Jurkat, Clone E6-1 (cell line): ENCODE measurements at regions not wholly inside any gene's neighbourhood (a gene's known extent, or its start where the extent isn't known, plus 50 kb on each side); places are given as distances from the start of the nearest gene placed in this dataset.

Experiments
- DNase-seq: peaks from one replicate; pipeline ENCODE4 v3.0.0-alpha.2; 2011; ENCODE audit warnings: low read depth, low spot score
- H3K4me3 ChIP-seq: 2 replicates; pipeline ENCODE4 v1.5.1; 2011; ENCODE audit warnings: mild to moderate bottlenecking, low read length, control low read depth, moderate library complexity

GRCh38 chr15:39216816-39217215, 364.1 kb upstream of the THBS1 start:
- no peak for DNase-seq
- H3K4me3 ChIP-seq, result no peak overlapping the region

- DNase-seq, result no peak
- no peak overlapping the region for H3K4me3 ChIP-seq
Observed at GRCh38 chr15:39219608-39220007, 361.3 kb upstream of the THBS1 start.

- H3K4me3 ChIP-seq, result no peak overlapping the region
- no peak for DNase-seq
Observed at GRCh38 chr15:39226169-39226937, 354.5 kb upstream of the THBS1 start.

GRCh38 chr15:39227001-39227400, 353.9 kb upstream of the THBS1 start:
- no peak for DNase-seq
- no peak overlapping the region for H3K4me3 ChIP-seq

- DNase-seq, result no peak
- no peak overlapping the region for H3K4me3 ChIP-seq
Observed at GRCh38 chr15:39228889-39229288, 352.0 kb upstream of the THBS1 start.

GRCh38 chr15:39230205-39230907, 350.5 kb upstream of the THBS1 start:
- H3K4me3 ChIP-seq, result no peak overlapping the region
- DNase-seq, result no peak

GRCh38 chr15:39230908-39231285, 350.0 kb upstream of the THBS1 start:
- H3K4me3 ChIP-seq, result no peak overlapping the region
- DNase-seq, result no peak

- H3K4me3 ChIP-seq, result no peak overlapping the region
- DNase-seq, result no peak
Observed at GRCh38 chr15:39232512-39232911, 348.4 kb upstream of the THBS1 start.

- H3K4me3 ChIP-seq, result no peak overlapping the region
- no peak for DNase-seq
Observed at GRCh38 chr15:39235084-39235795, 345.6 kb upstream of the THBS1 start.

GRCh38 chr15:39236375-39236774, 344.5 kb upstream of the THBS1 start:
- DNase-seq, result no peak
- no peak overlapping the region for H3K4me3 ChIP-seq

GRCh38 chr15:39238443-39238842, 342.4 kb upstream of the THBS1 start:
- DNase-seq, result no peak
- H3K4me3 ChIP-seq, result no peak overlapping the region

- DNase-seq, result no peak
- no peak overlapping the region for H3K4me3 ChIP-seq
Observed at GRCh38 chr15:39239562-39239961, 341.3 kb upstream of the THBS1 start.

- DNase-seq, result no peak
- H3K4me3 ChIP-seq, result no peak overlapping the region
Observed at GRCh38 chr15:39242345-39242744, 338.5 kb upstream of the THBS1 start.

GRCh38 chr15:39243396-39243795, 337.5 kb upstream of the THBS1 start:
- H3K4me3 ChIP-seq, result no peak overlapping the region
- no peak for DNase-seq

- H3K4me3 ChIP-seq, result no peak overlapping the region
- DNase-seq, result no peak
Observed at GRCh38 chr15:39244776-39245175, 336.1 kb upstream of the THBS1 start.

GRCh38 chr15:39246523-39246922, 334.4 kb upstream of the THBS1 start:
- no peak for DNase-seq

GRCh38 chr15:39247574-39247973, 333.3 kb upstream of the THBS1 start:
- no peak for DNase-seq
- H3K4me3 ChIP-seq, result no peak overlapping the region

More at GRCh38 chr15:39246523-39246922, 334.4 kb upstream of the THBS1 start:
- H3K4me3 ChIP-seq, result no peak overlapping the region

GRCh38 chr15:39248204-39248603, 332.7 kb upstream of the THBS1 start:
- DNase-seq, result no peak
- no peak overlapping the region for H3K4me3 ChIP-seq

GRCh38 chr15:39250001-39250400, 330.9 kb upstream of the THBS1 start:
- no peak for DNase-seq
- no peak overlapping the region for H3K4me3 ChIP-seq
